ENCODE measurements at regions not wholly inside any gene's neighbourhood (a gene's known extent, or its start where the extent isn't known, plus 50 kb on each side); places are given as distances from the start of the nearest gene placed in this dataset.

DNA sequence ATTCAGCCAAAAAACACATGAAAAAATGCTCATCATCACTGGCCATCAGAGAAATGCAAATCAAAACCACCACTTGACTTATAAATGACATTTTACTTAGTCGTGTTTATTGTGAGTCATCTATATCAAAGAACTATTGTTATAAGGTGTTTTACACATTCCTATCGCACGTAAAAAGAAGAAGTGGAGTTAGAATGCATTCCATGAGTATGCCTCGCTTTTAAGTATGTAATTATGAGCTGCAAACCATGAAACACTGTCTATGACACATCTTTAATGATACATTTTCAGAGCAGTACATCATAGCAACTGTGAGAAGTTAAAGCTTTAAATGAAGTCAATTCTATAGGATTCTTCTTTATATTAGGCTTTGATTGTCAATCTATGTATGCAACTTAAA lies 614.3 kb upstream of the ADAMTS5 start:
- H3K4me1 ChIP-seq (ENCODE audit: control insufficient read depth in 1 of 2, insufficient read depth in 2 of 2, low read length in 2 of 2), result no peaks in the 10 kb centered on the region
- no peaks in the 10 kb centered on the region for H3K36me3 ChIP-seq (ENCODE audit: control insufficient read depth in 1 of 2, insufficient read depth in 2 of 2, low read length in 2 of 2)
- H3K4me3 ChIP-seq (ENCODE audit: low read depth in 1 of 2, low read length in 2 of 2), result no peak overlapping the region
- no peaks in the 10 kb centered on the region for H3K27me3 ChIP-seq (ENCODE audit: low read depth, low read length)
- H3K9me3 ChIP-seq (ENCODE audit: control insufficient read depth in 1 of 2, low read length in 2 of 2), result no peaks in the 10 kb centered on the region
- H3K27ac ChIP-seq (ENCODE audit: low read length), result no peak overlapping the region

GRCh38 chr21:27580276-27580675 lies 613.4 kb upstream of the ADAMTS5 start:
- Histone ChIP-seq H3K4me1 (ENCODE audit: control insufficient read depth in 1 of 2, insufficient read depth in 2 of 2, low read length in 2 of 2) (no peaks in the 10 kb centered on the region), H3K9me3 (ENCODE audit: control insufficient read depth in 1 of 2, low read length in 2 of 2) (no peaks in the 10 kb centered on the region), H3K36me3 (ENCODE audit: control insufficient read depth in 1 of 2, insufficient read depth in 2 of 2, low read length in 2 of 2) (no peaks in the 10 kb centered on the region), H3K4me3 (ENCODE audit: low read depth in 1 of 2, low read length in 2 of 2) (no peak overlapping the region), H3K27me3 (ENCODE audit: low read depth, low read length) (no peaks in the 10 kb centered on the region), H3K27ac (ENCODE audit: low read length) (no peak overlapping the region)

DNA sequence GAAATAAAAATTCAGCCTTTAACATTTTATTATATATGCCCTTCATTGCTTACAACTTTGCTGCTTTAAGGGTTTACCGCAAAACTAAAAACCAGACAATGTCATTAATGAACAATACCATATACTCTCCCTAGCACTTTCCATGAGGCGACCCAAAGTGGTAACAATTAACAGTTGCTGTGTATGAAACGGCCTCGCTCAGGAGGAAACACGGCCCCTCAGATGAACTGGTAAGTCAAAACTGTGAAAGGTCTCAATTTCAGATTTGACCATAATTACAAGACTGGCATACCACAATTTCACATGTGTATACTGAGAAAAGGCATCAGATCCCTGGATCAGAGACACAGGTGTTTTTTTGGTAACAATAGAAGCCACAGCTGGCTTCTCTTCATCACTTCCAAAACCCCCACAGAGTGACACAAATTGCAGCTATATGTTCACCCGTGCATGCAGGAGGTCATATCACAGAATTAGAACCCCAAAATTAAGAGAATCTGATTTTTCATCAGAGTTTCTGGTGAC lies 611.9 kb upstream of the ADAMTS5 start:
- Histone ChIP-seq H3K27ac (ENCODE audit: low read length) (no peak overlapping the region), H3K4me3 (ENCODE audit: low read depth in 1 of 2, low read length in 2 of 2) (no peak overlapping the region), H3K36me3 (ENCODE audit: control insufficient read depth in 1 of 2, insufficient read depth in 2 of 2, low read length in 2 of 2) (no peaks in the 10 kb centered on the region), H3K27me3 (ENCODE audit: low read depth, low read length) (no peaks in the 10 kb centered on the region), H3K9me3 (ENCODE audit: control insufficient read depth in 1 of 2, low read length in 2 of 2) (no peaks in the 10 kb centered on the region), H3K4me1 (ENCODE audit: control insufficient read depth in 1 of 2, insufficient read depth in 2 of 2, low read length in 2 of 2) (no peaks in the 10 kb centered on the region)

DNA sequence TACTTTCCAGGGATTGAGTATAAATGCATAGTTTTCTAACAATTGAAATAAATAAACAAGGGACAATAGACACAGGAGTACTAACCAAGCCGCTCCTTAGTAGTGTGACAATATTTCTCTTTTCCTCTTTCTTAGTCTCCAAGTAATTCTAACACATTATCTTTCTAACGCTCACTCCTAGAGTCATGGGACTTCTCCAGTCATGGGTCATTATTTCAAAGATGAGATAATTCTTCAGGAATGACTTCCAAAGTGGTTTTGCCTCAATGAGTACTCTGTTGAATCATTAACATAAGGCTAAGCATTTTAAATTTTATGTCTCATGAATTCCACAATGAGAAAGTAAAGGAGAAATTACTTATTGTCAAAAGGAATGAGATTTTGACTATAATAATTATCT lies 605.8 kb upstream of the ADAMTS5 start:
- peaks cover 2 to 10% of the 10 kb centered on the region in 2 donors for H3K4me1 ChIP-seq (ENCODE audit: control insufficient read depth in 1 of 2, insufficient read depth in 2 of 2, low read length in 2 of 2)

DNA sequence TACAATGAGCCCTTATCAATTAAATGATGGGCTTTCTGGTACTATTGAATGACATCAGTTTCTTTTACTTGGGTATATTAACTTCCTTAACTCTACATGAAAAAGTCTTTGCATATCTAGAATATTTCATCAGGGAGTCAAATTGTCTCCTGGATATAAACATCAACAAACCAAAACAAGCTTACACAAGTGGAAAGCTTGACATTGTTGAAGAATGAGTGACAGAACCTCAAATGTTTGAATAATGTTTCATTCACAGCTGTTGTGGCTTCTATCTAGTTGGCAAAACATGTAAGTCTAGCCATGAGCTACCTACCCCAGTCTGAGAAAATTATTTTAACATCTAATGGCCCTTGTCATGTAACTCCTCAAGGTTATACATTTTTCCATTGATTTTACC lies 604.8 kb upstream of the ADAMTS5 start:
- Histone ChIP-seq H3K4me3 (ENCODE audit: low read depth in 1 of 2, low read length in 2 of 2) (no peak overlapping the region), H3K36me3 (ENCODE audit: control insufficient read depth in 1 of 2, insufficient read depth in 2 of 2, low read length in 2 of 2) (no peaks in the 10 kb centered on the region), H3K9me3 (ENCODE audit: control insufficient read depth in 1 of 2, low read length in 2 of 2) (no peaks in the 10 kb centered on the region), H3K27me3 (ENCODE audit: low read depth, low read length) (no peaks in the 10 kb centered on the region), H3K27ac (ENCODE audit: low read length) (no peak overlapping the region), H3K4me1 (ENCODE audit: control insufficient read depth in 1 of 2, insufficient read depth in 2 of 2, low read length in 2 of 2) (peaks cover 2 to 10% of the 10 kb centered on the region in 2 donors)

More for the DNA sequence above, 605.8 kb upstream of the ADAMTS5 start:
- H3K27me3 ChIP-seq (ENCODE audit: low read depth, low read length), result no peaks in the 10 kb centered on the region
- no peaks in the 10 kb centered on the region for H3K36me3 ChIP-seq (ENCODE audit: control insufficient read depth in 1 of 2, insufficient read depth in 2 of 2, low read length in 2 of 2)
- no peak overlapping the region for H3K27ac ChIP-seq (ENCODE audit: low read length)
- H3K4me3 ChIP-seq (ENCODE audit: low read depth in 1 of 2, low read length in 2 of 2), result no peak overlapping the region
- H3K9me3 ChIP-seq (ENCODE audit: control insufficient read depth in 1 of 2, low read length in 2 of 2), result no peaks in the 10 kb centered on the region

GRCh38 chr21:27570306-27570868 lies 603.5 kb upstream of the ADAMTS5 start:
- no peaks in the 10 kb centered on the region for H3K27me3 ChIP-seq (ENCODE audit: low read depth, low read length)
- H3K9me3 ChIP-seq (ENCODE audit: control insufficient read depth in 1 of 2, low read length in 2 of 2), result no peaks in the 10 kb centered on the region
- peaks cover 2 to 10% of the 10 kb centered on the region in 2 donors for H3K4me1 ChIP-seq (ENCODE audit: control insufficient read depth in 1 of 2, insufficient read depth in 2 of 2, low read length in 2 of 2)
- H3K36me3 ChIP-seq (ENCODE audit: control insufficient read depth in 1 of 2, insufficient read depth in 2 of 2, low read length in 2 of 2), result no peaks in the 10 kb centered on the region
- H3K4me3 ChIP-seq (ENCODE audit: low read depth in 1 of 2, low read length in 2 of 2), result no peak overlapping the region
- no peak overlapping the region for H3K27ac ChIP-seq (ENCODE audit: low read length)

GRCh38 chr21:27569831-27570230 lies 602.9 kb upstream of the ADAMTS5 start:
- no peak overlapping the region for H3K27ac ChIP-seq (ENCODE audit: low read length)
- H3K4me3 ChIP-seq (ENCODE audit: low read depth in 1 of 2, low read length in 2 of 2), result no peak overlapping the region
- H3K36me3 ChIP-seq (ENCODE audit: control insufficient read depth in 1 of 2, insufficient read depth in 2 of 2, low read length in 2 of 2), result no peaks in the 10 kb centered on the region

DNA sequence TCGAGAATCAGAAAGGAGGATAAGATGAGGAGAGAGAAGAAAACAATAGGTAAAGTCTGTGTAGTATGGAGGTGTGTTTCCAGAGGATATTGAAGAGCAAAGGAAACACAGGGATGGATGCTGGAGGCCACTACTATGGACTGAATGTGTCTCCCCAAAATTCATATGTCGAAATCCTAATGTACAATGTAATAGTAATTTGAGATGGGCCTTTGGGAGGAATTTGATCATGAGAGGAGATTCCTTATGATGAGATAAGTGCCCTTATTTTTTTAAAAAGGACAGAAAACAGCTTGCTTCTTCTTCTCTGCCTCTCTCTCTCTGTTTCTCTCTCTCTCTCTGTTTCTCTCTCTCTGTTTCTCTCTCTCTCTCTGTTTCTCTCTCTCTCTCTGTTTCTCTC lies 602.2 kb upstream of the ADAMTS5 start:
- Histone ChIP-seq H3K4me1 (ENCODE audit: control insufficient read depth in 1 of 2, insufficient read depth in 2 of 2, low read length in 2 of 2) (peaks cover 2 to 10% of the 10 kb centered on the region in 2 donors), H3K36me3 (ENCODE audit: control insufficient read depth in 1 of 2, insufficient read depth in 2 of 2, low read length in 2 of 2) (no peaks in the 10 kb centered on the region), H3K4me3 (ENCODE audit: low read depth in 1 of 2, low read length in 2 of 2) (no peak overlapping the region), H3K9me3 (ENCODE audit: control insufficient read depth in 1 of 2, low read length in 2 of 2) (no peaks in the 10 kb centered on the region), H3K27ac (ENCODE audit: low read length) (no peak overlapping the region), H3K27me3 (ENCODE audit: low read depth, low read length) (no peaks in the 10 kb centered on the region)

More at GRCh38 chr21:27569831-27570230, 602.9 kb upstream of the ADAMTS5 start:
- Histone ChIP-seq H3K4me1 (ENCODE audit: control insufficient read depth in 1 of 2, insufficient read depth in 2 of 2, low read length in 2 of 2) (peaks cover 2 to 10% of the 10 kb centered on the region in 2 donors), H3K27me3 (ENCODE audit: low read depth, low read length) (no peaks in the 10 kb centered on the region), H3K9me3 (ENCODE audit: control insufficient read depth in 1 of 2, low read length in 2 of 2) (no peaks in the 10 kb centered on the region)

DNA sequence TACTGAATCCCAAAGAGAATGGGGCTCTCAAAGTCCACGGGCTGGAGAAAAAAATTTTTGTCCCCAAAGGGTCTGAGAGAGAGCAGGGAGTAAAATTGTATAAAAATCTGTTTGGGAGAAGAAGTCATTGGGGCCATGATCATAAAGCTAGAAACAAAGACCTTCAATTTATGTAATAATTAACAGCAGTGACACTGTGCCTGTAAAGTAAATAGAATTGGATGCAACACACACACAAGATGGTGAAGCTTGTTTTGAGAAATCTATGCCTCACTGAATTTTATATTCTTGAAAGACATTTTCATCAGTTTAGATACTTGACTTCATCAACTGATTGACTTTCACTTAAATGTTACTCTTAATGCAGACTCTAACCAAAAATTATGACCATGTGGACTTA lies 600.5 kb upstream of the ADAMTS5 start:
- no peak overlapping the region for H3K27ac ChIP-seq (ENCODE audit: low read length)
- H3K4me1 ChIP-seq (ENCODE audit: control insufficient read depth in 1 of 2, insufficient read depth in 2 of 2, low read length in 2 of 2), result peaks cover 2 to 10% of the 10 kb centered on the region in 2 donors
- H3K9me3 ChIP-seq (ENCODE audit: control insufficient read depth in 1 of 2, low read length in 2 of 2), result no peaks in the 10 kb centered on the region
- H3K4me3 ChIP-seq (ENCODE audit: low read depth in 1 of 2, low read length in 2 of 2), result no peak overlapping the region
- H3K36me3 ChIP-seq (ENCODE audit: control insufficient read depth in 1 of 2, insufficient read depth in 2 of 2, low read length in 2 of 2), result no peaks in the 10 kb centered on the region
- H3K27me3 ChIP-seq (ENCODE audit: low read depth, low read length), result no peaks in the 10 kb centered on the region

DNA sequence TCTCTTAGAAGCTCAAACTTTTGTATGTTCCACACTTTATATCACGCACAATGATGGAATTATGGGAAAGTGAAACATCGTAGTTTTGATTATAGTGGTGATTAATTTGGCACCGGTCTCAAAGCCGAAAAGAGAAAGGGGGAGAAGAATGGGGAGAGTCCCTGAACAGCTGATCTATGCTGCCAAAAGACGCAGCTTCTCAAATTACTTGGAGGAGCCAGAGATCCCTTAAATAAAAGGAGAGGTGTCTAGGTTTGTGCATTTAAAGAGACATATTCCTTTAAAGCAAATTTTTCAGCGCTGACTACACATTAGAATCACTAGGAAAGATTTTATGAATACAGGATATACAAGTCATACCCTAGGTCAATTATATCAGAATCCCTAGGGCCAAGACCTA lies 599.6 kb upstream of the ADAMTS5 start:
- H3K27ac ChIP-seq (ENCODE audit: low read length), result no peak overlapping the region
- no peaks in the 10 kb centered on the region for H3K27me3 ChIP-seq (ENCODE audit: low read depth, low read length)
- H3K4me1 ChIP-seq (ENCODE audit: control insufficient read depth in 1 of 2, insufficient read depth in 2 of 2, low read length in 2 of 2), result peaks cover 2 to 10% of the 10 kb centered on the region in 2 donors
- H3K36me3 ChIP-seq (ENCODE audit: control insufficient read depth in 1 of 2, insufficient read depth in 2 of 2, low read length in 2 of 2), result no peaks in the 10 kb centered on the region
- H3K9me3 ChIP-seq (ENCODE audit: control insufficient read depth in 1 of 2, low read length in 2 of 2), result no peaks in the 10 kb centered on the region
- no peak overlapping the region for H3K4me3 ChIP-seq (ENCODE audit: low read depth in 1 of 2, low read length in 2 of 2)

GRCh38 chr21:27565364-27565763 lies 598.5 kb upstream of the ADAMTS5 start:
- H3K9me3 ChIP-seq (ENCODE audit: control insufficient read depth in 1 of 2, low read length in 2 of 2), result no peaks in the 10 kb centered on the region
- H3K27ac ChIP-seq (ENCODE audit: low read length), result no peak overlapping the region
- H3K4me3 ChIP-seq (ENCODE audit: low read depth in 1 of 2, low read length in 2 of 2), result no peak overlapping the region
- H3K4me1 ChIP-seq (ENCODE audit: control insufficient read depth in 1 of 2, insufficient read depth in 2 of 2, low read length in 2 of 2), result peaks cover under 1 to 6% of the 10 kb centered on the region in 2 donors
- H3K36me3 ChIP-seq (ENCODE audit: control insufficient read depth in 1 of 2, insufficient read depth in 2 of 2, low read length in 2 of 2), result no peaks in the 10 kb centered on the region
- H3K27me3 ChIP-seq (ENCODE audit: low read depth, low read length), result no peaks in the 10 kb centered on the region

DNA sequence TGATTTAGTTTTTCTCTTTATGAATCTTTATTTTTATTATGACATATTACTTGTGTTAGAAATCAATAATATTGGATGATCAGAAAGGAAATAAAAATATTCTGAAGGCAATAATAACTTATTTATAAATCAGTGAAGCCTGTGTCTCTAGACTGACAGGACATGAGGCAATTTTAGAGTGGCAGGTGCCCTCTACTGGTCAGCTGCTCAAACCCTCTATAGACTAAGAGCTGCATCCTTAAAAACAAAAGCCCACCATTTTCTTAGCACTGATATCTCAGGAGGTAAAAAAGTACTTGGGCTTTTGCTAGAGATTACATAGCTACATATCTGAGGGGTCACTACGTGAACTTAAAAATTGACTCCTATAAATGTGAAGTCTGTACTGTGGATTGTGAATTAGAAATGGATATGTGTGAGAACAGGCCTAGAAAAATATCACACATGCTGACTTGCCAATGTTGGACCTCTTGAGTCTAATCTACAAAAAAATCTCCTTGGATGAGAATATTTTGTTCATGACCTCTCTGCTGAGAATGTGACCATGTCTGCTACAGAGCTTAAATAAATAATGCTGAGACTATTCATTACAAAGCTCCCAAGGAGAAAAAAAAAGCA lies 597.9 kb upstream of the ADAMTS5 start:
- no peak overlapping the region for H3K4me3 ChIP-seq (ENCODE audit: low read depth in 1 of 2, low read length in 2 of 2)
- no peak overlapping the region for H3K27ac ChIP-seq (ENCODE audit: low read length)
- H3K4me1 ChIP-seq (ENCODE audit: control insufficient read depth in 1 of 2, insufficient read depth in 2 of 2, low read length in 2 of 2), result no peaks in the 10 kb centered on the region
- H3K36me3 ChIP-seq (ENCODE audit: control insufficient read depth in 1 of 2, insufficient read depth in 2 of 2, low read length in 2 of 2), result no peaks in the 10 kb centered on the region
- H3K9me3 ChIP-seq (ENCODE audit: control insufficient read depth in 1 of 2, low read length in 2 of 2), result no peaks in the 10 kb centered on the region
- H3K27me3 ChIP-seq (ENCODE audit: low read depth, low read length), result no peaks in the 10 kb centered on the region

Data from muscle layer of duodenum (tissue), 2 donors.